HFF-Myc (cell line): ENCODE measurements at regions not wholly inside any gene's neighbourhood (a gene's known extent, or its start where the extent isn't known, plus 50 kb on each side); places are given as distances from the start of the nearest gene placed in this dataset.
"Not testable (repeated sequence)": the region's sequence is repeated elsewhere in the genome, so short reads cannot be mapped to it uniquely, and the experiment has no call there.

Experiments
- DNase-seq: peaks from one replicate; pipeline ENCODE4 v3.0.0-alpha.2; 2011; ENCODE audit warnings: low read depth; ENCODE audit errors: extremely low read depth
- H3K4me3 ChIP-seq: replicated peaks from 2 replicates; pipeline ENCODE4 v1.5.1; 2011; ENCODE audit warnings: low read depth, mild to moderate bottlenecking, control low read depth, low read length
- TF ChIP-seq, protein P1 (sequence below): IDR thresholded peaks from 2 replicates; pipeline ENCODE4 v1.5.1; 2012; ENCODE audit warnings: mild to moderate bottlenecking, low read depth, low read length, control low read depth; ENCODE audit errors: missing control alignments

DNA sequence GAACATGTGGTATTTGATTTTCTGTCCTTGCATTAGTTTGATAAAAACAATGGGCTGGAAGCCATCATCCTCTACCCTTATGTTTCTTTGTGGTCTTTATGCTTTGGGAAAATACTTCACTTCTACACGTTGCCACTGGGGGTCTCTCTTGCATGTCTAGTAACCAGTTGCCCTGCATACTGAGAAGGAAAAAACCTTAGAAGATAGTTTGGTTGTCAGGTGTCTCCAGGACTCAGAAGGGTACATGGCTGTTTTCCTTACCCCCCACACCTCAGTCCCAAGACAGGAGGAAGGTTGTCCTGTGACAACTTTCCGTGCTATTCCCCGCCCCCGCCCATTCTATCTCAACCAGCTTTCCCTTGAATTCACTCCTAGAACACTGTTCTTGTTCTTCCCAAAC is 62.1 kb upstream of the LANCL3 start:
- no peak overlapping the region for H3K4me3 ChIP-seq
- TF ChIP-seq, protein P1, sequence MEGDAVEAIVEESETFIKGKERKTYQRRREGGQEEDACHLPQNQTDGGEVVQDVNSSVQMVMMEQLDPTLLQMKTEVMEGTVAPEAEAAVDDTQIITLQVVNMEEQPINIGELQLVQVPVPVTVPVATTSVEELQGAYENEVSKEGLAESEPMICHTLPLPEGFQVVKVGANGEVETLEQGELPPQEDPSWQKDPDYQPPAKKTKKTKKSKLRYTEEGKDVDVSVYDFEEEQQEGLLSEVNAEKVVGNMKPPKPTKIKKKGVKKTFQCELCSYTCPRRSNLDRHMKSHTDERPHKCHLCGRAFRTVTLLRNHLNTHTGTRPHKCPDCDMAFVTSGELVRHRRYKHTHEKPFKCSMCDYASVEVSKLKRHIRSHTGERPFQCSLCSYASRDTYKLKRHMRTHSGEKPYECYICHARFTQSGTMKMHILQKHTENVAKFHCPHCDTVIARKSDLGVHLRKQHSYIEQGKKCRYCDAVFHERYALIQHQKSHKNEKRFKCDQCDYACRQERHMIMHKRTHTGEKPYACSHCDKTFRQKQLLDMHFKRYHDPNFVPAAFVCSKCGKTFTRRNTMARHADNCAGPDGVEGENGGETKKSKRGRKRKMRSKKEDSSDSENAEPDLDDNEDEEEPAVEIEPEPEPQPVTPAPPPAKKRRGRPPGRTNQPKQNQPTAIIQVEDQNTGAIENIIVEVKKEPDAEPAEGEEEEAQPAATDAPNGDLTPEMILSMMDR, result peak; percentile 21
- DNase-seq, result no peak

DNA sequence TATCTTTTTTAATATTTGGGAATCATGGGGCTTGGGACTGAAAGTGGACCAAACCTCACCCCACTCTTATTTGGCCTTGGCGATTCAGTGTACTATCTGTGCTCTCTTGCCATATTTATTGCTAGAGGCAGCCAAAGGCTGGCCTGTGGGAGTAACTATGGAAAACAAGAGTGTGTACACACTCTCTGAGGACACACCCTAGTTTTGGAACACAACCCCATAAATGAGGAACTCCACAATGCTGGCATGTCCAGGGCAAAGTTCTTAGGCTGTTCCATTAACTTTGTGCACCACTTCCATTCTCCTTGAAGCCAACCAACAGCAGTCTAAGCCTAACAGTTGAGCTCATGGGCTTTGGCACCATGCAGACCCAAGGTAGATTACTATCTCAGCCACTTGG is 54.9 kb upstream of the LANCL3 start:
- not testable (repeated sequence) for H3K4me3 ChIP-seq, DNase-seq

DNA sequence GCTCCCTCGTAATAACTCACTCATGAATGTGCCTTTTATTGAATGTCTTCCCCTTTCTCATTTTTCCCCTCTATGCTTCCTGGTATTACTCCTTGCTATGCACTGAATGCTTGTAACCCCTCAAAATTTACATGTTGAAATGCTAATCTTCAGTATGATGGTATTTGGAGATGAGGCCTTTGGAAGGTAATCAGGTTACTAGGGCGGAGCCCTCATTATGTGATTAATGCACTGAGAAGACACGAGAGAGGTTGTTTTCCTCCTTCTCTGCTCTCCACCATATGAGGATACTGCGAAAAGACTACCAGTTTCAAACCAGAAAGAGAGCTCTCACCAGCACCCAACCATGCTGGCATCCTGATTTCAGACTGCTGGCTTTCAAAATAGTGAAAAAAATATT is 52.2 kb upstream of the LANCL3 start:
- not testable (repeated sequence) for DNase-seq, H3K4me3 ChIP-seq

DNA sequence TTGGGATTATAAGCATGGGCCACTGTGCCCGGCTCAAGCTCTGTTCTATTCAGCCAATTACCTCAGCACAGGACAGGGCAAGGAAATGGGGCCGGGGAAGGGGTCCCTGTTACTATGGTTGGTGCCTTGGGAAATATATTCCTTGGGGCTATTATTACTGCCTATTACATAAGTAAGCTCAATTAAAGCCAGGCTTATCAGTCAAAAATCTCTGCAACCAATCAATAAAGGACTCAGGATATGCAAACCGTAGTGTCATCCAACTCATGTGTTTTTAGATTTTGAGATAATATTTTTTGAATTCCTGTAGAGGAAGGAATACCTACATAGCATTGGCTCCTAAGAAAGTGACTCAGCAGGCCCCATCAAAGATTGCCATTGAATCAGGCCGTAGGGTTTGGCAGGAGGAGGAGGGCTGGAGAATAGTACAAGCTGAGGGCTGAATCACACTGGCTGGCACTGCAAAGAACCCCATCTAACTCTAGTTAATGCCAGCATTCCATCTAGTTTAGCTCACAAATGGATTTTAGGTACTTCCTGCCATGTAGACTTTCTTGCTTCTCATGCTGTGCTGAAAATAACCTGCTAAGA is 50.5 kb upstream of the LANCL3 start:
- not testable (repeated sequence) for H3K4me3 ChIP-seq, DNase-seq
